Adrenal gland (tissue), 5 donors: ENCODE measurements at regions not wholly inside any gene's neighbourhood (a gene's known extent, or its start where the extent isn't known, plus 50 kb on each side); places are given as distances from the start of the nearest gene placed in this dataset.

ENCODE experiments used
- POLR2A ChIP-seq, 2 donors: fragments of 450-650 bp; IDR thresholded peaks; one replicate each; pipeline ENCODE4 v1.6.1; 2017; ENCODE audit warnings: antibody characterized with exemption in 2 of 2, mild to moderate bottlenecking in 2 of 2, moderate library complexity in 1 of 2
- TF ChIP-seq, protein P1 (sequence below), 6 experiments: fragments of 450-650 bp in 4 of 6; fragments of 200-600 bp in 2 of 6; sonication (generic) in 1 of 6; IDR thresholded peaks; 1 replicate in 5 of 6; 2 replicates in 1 of 6; pipeline versions ENCODE4 v1.5.1 to v1.8.0; 2016 to 2021; ENCODE audit warnings: antibody characterized with exemption in 6 of 6, mild to moderate bottlenecking in 2 of 6, moderate library complexity in 1 of 6
- donor health status: DM: no; HTN: no; CAD: no.

DNA sequence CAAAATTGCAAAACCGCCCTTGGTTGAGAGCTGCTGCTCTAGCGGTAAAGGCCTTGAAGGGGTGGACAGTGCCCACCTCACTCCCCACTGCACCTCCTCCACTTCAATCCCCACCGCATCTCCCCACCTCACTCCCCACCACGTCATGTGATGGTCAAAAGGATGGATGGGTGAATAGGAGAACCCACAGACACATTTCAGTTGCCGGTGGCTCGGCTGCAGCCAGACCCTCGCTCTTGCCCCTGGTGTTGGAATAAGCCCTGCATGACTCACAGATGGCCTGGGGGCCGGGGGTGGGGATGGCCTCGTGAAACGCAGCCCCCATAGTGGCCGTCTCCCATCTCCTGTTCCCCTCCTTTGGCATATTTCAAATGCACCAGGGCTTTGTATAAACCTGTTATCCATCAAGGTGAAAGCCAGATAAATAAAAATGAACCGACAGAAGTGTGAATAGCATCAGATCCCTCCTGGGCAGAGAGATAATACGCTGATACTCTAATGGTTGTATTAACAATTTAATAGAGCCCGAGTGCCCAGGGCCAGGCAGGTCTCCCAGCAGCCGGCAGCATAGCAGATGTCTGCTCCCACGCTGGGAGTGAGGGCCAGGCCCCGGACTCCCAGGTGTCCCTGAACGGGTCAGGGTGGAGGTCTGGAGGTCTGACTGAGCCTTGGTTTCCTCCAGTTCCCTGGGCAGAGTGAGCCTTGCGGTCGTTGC lies 300.3 kb downstream of the NPHP4 start:
- TF ChIP-seq, protein P1, sequence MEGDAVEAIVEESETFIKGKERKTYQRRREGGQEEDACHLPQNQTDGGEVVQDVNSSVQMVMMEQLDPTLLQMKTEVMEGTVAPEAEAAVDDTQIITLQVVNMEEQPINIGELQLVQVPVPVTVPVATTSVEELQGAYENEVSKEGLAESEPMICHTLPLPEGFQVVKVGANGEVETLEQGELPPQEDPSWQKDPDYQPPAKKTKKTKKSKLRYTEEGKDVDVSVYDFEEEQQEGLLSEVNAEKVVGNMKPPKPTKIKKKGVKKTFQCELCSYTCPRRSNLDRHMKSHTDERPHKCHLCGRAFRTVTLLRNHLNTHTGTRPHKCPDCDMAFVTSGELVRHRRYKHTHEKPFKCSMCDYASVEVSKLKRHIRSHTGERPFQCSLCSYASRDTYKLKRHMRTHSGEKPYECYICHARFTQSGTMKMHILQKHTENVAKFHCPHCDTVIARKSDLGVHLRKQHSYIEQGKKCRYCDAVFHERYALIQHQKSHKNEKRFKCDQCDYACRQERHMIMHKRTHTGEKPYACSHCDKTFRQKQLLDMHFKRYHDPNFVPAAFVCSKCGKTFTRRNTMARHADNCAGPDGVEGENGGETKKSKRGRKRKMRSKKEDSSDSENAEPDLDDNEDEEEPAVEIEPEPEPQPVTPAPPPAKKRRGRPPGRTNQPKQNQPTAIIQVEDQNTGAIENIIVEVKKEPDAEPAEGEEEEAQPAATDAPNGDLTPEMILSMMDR (IDR thresholded peaks at IDR 0.05), result no peak
- TF ChIP-seq POLR2A (IDR thresholded peaks at IDR 0.05), result no peak
